NT2/D1 (cell line): ENCODE measurements at regions not wholly inside any gene's neighbourhood (a gene's known extent, or its start where the extent isn't known, plus 50 kb on each side); places are given as distances from the start of the nearest gene placed in this dataset.

Experiments used
- YY1 ChIP-seq: IDR thresholded peaks from 2 replicates; pipeline ENCODE4 v1.6.1; 2011; ENCODE audit not compliant: insufficient read length, insufficient read depth
- ZNF274 ChIP-seq: IDR thresholded peaks from 2 replicates; pipeline ENCODE4 v1.6.1; 2011; ENCODE audit warnings: mild to moderate bottlenecking, low read depth, low read length

DNA sequence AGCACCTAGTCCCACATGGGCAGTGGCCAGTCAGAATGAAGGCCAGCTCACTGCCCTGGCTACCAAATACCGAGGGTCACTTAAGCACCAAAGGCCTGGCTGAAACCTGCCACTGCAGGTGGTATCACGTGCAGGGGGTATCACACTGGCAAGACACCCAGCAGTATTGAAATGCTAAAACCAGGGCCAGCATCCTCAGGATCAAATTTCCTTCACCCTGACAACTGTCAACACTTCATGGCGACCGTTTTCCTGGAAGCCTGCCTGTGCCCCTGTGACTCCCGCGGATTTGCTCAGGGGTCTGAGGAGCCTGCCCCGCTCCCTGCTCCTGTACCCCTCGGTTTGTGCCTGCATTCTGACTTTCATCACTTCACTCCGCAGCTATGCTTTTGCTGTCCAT, 151.1 kb downstream of the TTLL2 start:
- no peak for TF ChIP-seq ZNF274
- no peak for TF ChIP-seq YY1
